GM18508 (cell line): ENCODE measurements at regions not wholly inside any gene's neighbourhood (a gene's known extent, or its start where the extent isn't known, plus 50 kb on each side); places are given as distances from the start of the nearest gene placed in this dataset.

ENCODE experiments used
- ATAC-seq: cut with Tn5 transposase; IDR thresholded peaks from one replicate; pipeline ENCODE4 v1.9.1; 2021; ENCODE audit warnings: moderate number of reproducible peaks; ENCODE audit not compliant: insufficient read depth, unreplicated experiment

DNA sequence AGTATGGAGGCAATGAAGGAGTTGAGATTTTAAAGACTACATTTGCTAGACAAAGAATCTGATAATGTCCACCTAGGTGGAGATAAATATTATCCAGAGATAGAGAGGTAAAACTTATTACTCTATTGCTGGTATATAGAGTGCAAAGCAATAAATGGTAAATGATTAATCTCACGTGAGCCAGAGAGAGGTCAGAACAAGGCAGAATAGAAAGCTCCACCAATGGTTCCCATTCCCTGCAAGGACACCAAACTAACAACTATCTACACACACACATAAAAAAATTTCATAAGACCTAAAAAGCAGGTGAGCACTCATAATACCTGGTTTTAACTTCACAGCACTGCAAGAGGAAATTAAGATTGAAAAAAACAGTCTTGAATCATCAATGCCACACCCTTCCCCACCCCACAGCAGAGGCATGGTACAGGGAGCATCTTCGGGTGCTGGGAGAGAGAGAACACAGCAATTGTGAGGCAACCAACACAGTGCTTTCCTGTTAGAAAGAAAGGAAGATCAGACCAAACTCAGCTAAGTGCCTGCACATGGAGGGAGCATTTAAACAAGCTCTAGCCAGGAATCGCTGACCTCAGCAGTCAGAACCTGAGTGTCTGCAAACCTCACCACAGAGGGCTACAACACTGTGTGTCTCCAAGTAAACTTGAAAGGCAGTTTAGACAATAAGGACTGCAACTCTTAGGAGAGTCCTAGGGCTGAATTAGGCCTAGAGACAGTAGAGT, 1432.6 kb upstream of the TMEFF2 start:
- ATAC-seq: no peak

DNA sequence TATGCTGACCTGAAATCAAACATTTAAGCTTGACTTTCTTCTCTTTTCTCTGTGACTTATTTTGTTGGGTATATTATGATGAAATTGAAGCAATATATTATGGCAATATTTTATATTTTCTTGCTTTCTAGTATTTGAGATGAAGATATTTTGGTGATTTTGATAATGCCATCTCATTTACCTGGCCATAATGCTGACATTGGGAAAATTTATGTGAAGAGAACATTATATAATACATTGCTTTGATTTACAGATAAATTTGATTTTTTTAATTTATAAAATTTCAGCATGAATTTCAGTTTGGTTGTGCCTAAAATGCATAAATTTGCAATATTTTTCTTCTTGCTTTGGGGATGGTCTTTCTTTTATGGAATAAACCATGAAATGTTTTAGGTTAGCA, 1413.7 kb upstream of the TMEFF2 start:
- ATAC-seq: no peak

DNA sequence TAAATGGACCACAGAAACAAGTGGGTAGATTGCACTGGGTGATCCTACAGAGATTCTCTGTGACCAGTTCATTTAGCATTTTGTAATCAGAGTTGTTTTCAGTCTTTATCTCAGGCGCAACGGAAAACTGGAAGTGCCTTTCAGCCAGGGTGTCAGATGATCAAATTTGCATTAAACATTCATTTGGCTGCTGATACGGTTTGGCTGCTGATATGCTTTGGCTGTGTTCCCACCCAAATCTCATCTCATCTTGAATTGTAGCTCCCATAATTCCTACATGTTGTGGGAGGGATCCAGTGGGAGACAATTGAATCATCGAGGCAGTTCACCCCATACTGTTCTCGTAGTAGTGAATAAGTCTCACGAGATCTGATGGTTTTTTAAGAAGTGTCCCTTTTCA, 1396.1 kb upstream of the TMEFF2 start:
- no peak for ATAC-seq

DNA sequence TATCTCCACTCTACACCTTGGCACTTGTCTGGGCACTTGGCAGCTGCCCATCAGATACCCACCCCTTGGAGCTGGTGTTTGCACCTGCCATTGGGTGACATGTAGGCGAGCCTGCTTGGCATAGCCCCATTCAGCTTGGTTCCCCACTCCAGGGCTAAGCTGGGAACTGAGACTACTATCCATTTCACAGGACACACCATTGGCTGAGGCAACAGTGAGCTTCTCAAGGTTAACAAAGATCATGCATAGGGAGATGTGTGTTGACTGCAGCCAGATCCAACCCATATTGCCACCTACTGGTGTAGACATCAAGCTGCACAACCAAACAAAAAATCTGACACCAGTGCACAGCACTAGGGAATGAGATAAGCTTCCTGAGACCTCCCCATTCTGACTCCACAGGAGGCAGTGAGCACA, 1389.8 kb upstream of the TMEFF2 start:
- peak; percentile 93 for ATAC-seq

DNA sequence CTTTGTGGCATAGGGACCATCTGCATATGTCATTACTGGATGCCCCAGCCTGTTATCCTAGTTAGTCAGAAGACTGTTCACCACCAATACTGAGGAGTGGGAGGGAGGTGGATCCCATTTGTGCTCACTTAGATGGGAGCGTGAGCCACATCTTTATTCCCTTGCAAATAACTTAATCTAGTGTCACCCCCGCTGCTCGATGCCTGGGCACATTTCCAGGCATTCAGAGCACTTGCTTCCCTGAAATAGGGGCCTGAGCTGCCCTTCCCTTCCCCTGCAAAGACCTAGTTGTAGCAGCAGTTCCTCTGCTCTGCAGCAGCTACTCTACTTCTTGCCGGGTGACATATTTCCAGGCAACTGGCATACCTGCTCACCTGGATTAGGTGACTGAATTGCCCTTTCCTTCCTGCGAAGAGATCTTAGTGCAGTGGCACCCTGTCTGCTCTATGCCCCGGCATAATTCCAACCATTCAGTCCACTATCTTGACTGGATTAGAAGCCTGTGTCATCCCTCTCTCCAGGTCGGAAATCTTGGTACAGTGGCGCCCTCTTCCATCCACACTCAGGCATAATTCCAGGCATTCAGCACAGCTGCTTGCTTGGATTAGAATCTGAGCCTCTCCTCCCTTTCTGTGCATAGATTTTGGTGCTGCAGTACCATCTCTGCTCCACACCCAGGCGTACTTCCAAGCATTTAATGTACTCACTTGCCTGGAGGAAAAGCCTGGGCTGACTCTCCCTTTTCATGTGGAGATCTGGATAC, 1389.1 kb upstream of the TMEFF2 start:
- no peak for ATAC-seq

- ATAC-seq: no peak
Observed at GRCh38 chr2:193581807-193582206, 1387.1 kb upstream of the TMEFF2 start.

DNA sequence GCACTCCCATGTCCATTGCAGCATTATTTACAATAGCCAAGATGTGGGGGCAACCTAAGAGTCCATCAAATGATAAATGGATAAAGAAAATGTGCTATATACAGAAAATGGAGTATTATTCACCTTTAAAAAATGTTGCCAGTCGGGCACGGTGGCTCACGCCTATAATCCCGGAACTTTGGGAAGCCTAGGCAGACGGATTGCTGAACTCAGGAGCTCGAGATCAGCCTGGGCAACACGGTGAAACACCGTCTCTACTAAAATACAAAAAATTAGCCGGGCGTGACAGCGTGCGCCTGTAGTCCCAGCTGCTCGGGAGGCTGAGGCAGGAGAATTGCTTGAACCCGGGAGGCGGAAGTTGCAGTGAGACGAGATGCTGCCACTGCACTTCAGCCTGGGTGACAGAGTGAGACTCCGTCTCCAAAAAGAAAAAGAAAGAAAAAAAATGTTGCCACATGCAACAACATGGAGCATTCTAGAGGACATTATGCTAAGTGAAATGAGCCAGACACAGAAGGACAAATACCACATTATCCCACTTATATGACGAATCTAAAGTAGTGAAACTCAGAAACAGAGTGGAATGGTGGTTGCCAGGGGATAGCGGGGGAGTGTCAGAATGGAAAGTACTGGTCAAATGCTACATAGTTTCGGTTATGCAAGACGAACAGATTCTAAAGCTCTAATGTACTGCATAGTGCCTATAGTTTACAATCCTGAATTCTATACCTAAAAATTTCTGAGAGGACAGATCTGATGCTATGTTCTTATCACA, 1385.6 kb upstream of the TMEFF2 start:
- no peak for ATAC-seq

- no peak for ATAC-seq
Observed at GRCh38 chr2:193566886-193567285, 1372.2 kb upstream of the TMEFF2 start.

DNA sequence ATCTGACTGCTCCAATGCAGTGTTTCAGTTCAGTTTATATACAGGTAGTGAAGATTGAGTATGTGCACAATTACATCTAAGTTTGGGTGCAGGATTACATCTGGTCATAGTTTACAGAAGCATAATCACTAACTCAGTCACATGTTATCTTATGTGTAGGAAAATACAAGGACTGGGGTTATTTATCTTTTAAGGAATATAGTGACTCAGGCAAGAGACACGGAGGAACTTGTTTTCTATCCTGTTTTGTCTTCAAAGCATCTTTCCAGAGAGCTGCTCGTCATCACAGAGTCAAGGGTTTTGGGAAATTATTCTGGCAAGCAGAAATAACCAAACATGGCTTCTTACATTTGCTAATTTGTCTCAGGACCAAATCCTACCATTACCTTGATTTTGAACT, 1371.5 kb upstream of the TMEFF2 start:
- ATAC-seq: no peak

DNA sequence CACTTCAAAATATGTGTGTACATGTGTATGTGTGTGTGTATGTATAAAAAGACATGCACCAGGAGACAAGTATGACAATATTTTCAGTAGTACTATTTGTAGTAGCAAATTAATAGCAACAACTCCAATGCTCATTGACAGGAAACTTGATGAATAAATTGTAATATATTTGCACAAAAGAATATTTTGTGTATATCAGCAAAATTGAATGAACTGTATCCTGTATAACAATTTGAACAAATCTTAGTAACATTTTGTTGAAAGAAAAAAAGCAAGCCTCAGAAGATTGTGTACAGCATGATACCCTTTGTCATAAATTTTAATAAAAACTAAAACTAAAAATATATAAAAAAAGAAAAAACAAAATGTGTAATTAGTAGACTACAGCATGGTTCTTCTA, 1367.3 kb upstream of the TMEFF2 start:
- no peak for ATAC-seq

GRCh38 chr2:193561054-193561453, 1366.3 kb upstream of the TMEFF2 start:
- ATAC-seq: no peak

GRCh38 chr2:193556766-193557470, 1362.2 kb upstream of the TMEFF2 start:
- no peak for ATAC-seq

- ATAC-seq: no peak
Observed at GRCh38 chr2:193549661-193550060, 1354.9 kb upstream of the TMEFF2 start.

DNA sequence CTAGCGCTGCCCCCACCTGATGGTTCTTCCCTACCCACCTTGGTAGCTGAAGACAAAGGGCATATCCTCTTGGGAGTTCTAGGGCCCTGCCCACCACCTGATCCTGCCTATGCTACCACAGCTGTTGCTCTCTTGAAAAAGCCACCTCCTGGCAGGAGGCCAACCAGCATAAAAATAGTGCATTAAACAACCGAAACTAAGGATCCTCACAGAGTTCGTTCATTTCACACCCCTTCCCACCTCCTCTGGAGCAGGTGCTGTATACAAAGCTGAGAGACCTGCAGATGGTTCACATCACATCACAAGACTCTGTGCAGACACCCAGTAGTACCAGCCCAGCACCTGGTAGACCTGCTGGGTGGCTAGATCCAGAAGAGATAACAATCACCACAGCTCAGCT, 1348.0 kb upstream of the TMEFF2 start:
- no peak for ATAC-seq

GRCh38 chr2:193539188-193539587, 1344.5 kb upstream of the TMEFF2 start:
- peak; percentile 97 for ATAC-seq

DNA sequence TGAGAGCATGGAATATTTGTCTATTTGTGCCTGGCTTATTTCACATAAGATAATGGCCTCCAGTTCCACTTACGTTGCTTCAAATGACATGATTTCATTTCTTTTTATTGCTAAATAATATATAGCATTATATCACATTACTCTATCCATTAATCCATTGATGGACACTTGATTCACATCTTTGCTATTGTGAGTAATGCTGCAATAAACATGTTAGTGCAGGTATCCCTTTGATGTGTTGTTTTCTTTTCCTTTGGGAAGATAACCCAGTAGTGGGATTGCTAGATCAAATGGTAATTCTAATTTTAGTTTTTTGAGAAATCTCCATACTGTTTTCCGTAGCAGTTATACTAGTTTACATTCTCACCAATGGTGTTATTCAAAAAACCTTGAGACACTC, 1343.3 kb upstream of the TMEFF2 start:
- ATAC-seq: no peak

DNA sequence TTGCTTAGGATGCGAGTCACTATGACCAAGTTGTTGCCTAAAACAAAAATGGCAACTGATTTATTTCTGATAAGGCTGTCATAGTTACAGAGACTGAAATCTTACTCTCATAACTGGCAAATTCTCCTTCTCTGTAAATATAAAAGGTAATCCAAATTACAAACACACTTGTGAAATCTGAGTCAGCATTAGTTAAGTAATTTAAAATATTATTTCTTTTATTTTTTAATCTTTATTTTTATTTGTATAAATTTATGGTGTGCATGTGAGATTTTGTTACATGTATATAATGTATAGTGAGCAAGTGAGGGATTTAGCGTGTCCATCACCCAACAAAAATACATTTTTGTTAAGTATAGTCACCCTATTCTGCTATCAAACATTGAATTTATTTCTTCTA, 1342.8 kb upstream of the TMEFF2 start:
- ATAC-seq: no peak

DNA sequence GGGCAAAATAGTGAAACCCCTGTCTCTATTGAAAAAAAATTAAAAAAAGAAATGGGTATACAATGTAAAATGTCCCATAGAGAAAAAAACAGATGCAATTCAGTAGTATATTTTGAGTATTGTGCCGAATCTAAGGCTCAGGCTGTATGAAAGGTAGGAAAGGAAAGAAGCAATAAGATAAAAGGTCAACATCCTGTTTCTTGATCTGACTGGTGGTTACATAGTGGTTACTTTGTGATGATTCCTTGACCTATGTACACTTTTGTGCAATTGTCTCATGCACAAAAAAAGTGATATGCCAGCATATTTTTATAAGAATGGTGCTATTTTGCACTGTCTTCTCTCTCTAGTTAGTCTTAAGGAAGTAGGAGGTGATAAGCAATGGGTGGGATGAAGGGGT, 1333.7 kb upstream of the TMEFF2 start:
- no peak for ATAC-seq

DNA sequence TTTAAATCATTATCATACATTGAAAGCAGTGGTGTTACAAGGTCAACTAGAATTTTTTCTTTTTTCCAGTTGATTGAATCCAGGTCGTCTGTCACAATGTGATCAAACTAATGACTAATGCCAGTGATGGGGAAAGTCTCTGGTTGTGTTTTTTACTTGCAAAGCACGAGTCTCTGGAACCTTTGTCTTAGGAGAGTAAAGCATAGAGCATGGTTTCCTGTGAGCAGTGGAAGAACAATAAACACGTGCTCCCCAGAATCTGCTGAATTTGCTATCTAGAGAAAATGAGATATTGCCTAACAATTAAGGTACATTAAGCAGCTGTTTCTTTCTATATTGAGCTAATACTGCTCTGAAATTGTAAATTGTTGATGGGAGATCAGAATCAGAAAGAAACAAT, 1332.4 kb upstream of the TMEFF2 start:
- no peak for ATAC-seq

- no peak for ATAC-seq
Observed at GRCh38 chr2:193523662-193524061, 1328.9 kb upstream of the TMEFF2 start.

DNA sequence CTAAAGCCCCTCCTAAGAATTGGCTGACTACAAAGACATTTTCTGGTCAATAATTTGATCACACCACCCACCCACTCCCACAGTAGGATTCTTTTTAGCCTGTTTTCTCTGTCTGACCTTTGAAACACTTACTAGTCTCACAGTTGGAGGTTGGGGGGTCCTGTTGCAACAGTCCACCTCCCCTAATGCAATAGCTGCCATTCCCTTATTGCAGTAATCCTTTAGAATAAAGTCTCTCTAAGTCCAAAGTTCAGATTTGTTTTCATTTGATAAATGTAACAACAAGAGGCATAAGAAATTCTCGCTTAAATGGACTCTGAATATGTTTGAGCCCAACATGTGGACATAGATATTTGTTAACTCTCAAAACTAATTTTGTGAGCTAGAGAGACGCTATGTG, 1326.8 kb upstream of the TMEFF2 start:
- no peak for ATAC-seq
